ENCODE measurements at regions not wholly inside any gene's neighbourhood (a gene's known extent, or its start where the extent isn't known, plus 50 kb on each side); places are given as distances from the start of the nearest gene placed in this dataset.

GRCh38 chr2:66872081-66872985 lies 437.4 kb downstream of the MEIS1 start:
- Mint-ChIP-seq H3K36me3 (ENCODE audit: low read depth, unreplicated experiment) (no peaks in the 10 kb centered on the region), H3K4me3 (ENCODE audit: unreplicated experiment) (no peak overlapping the region), H3K9me3 (ENCODE audit: unreplicated experiment) (no peaks in the 10 kb centered on the region), H3K4me1 (ENCODE audit: unreplicated experiment) (no peaks in the 10 kb centered on the region), H3K27me3 (ENCODE audit: unreplicated experiment) (no peaks in the 10 kb centered on the region), H3K27ac (ENCODE audit: unreplicated experiment) (no peak overlapping the region)
- no peak for DNase-seq (ENCODE audit: low spot score)
- no peak for TF ChIP-seq CTCF (IDR thresholded peaks at IDR 0.05; ENCODE audit: unreplicated experiment)

DNA sequence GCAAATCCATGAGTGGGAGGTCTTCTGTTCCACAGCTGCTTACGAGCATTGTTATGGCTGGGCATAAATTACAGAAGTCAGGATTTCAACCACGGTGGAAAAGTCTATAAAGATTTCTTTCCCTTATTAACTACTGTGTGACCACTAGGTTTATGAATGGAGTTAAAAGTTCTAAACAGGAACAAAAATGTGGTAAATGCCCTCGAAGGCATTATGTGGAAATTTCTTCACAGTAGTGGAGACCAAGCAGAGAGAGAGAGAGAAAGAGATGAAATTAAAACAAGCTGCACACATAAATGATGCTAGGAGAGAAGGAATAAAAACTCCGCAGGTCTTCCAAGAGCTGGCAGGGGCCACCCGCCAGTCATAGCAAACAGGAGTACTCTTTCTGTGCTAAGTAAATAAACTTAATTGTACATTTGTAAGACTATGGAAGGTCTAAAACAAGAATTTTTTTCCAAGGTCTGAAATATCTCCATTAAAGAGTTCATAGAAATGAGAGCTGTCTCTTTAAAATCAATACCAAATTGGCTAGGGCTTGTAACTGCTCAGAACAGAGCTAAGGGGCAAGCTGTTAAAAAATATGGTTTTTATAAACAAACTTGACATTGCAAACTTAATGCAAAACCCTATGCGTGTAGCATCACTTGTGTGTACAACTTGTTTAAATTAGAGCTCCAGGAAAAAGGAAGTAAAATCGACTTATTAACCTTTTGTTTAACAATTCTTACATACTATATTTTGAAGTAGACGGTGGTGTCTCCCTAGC lies 438.2 kb downstream of the MEIS1 start:
- Mint-ChIP-seq H3K4me3 (ENCODE audit: unreplicated experiment) (no peak overlapping the region), H3K27ac (ENCODE audit: unreplicated experiment) (no peak overlapping the region), H3K27me3 (ENCODE audit: unreplicated experiment) (no peaks in the 10 kb centered on the region), H3K36me3 (ENCODE audit: low read depth, unreplicated experiment) (no peaks in the 10 kb centered on the region), H3K4me1 (ENCODE audit: unreplicated experiment) (no peaks in the 10 kb centered on the region), H3K9me3 (ENCODE audit: unreplicated experiment) (no peaks in the 10 kb centered on the region)
- DNase-seq (ENCODE audit: low spot score) = no peak
- TF ChIP-seq CTCF (IDR thresholded peaks at IDR 0.05; ENCODE audit: unreplicated experiment) = no peak

DNA sequence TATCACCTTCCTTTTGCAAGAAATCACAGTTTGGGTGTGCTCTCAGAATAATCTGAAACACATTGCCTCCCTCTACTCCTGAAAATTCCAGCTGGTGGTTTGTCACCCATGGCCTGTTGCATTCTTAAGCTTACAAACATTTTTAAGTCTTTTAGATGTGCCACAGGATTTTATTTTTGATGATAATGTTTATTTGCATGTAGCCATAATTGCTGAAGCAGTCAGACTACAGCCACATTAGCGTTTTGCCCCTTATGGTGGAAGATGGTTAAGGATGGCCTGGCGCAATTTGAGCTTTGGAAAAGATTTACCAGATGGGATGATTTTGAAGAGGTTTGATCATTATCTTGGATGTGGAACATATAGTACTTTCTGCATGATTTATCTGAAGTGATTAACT lies 439.5 kb downstream of the MEIS1 start:
- no peaks in the 10 kb centered on the region for H3K4me1 Mint-ChIP-seq (ENCODE audit: unreplicated experiment)
- no peaks in the 10 kb centered on the region for H3K36me3 Mint-ChIP-seq (ENCODE audit: low read depth, unreplicated experiment)
- no peaks in the 10 kb centered on the region for H3K9me3 Mint-ChIP-seq (ENCODE audit: unreplicated experiment)
- TF ChIP-seq CTCF (IDR thresholded peaks at IDR 0.05; ENCODE audit: unreplicated experiment) = no peak
- DNase-seq (ENCODE audit: low spot score) = no peak
- no peak overlapping the region for H3K4me3 Mint-ChIP-seq (ENCODE audit: unreplicated experiment)
- H3K27ac Mint-ChIP-seq (ENCODE audit: unreplicated experiment) = no peak overlapping the region
- no peaks in the 10 kb centered on the region for H3K27me3 Mint-ChIP-seq (ENCODE audit: unreplicated experiment)

DNA sequence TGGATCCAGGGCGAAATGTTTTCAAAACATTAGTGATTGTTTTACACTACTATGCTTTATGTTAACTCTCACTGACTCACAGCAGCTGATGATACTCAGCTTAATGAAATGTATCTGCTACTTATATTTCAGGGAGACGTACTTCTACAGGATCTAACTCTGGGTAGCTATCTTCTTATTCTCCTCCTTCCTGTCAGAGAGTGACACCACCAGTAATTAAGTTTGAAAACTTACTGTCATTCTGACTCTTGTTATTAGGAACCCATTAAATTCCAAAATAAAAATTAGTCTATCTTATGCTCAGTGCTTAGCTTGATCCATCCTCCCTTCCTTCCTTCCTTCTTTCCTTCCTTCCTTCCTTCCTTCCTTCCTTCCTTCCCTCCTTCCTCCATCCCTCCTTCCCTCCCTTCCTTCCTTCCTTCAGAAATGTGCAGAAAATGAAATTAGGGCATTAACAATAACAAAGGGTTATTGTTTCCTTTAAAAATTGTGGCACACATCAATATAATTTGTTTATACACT lies 441.1 kb downstream of the MEIS1 start:
- TF ChIP-seq CTCF (IDR thresholded peaks at IDR 0.05; ENCODE audit: unreplicated experiment) = no peak
- Mint-ChIP-seq H3K4me3 (ENCODE audit: unreplicated experiment) (no peak overlapping the region), H3K27me3 (ENCODE audit: unreplicated experiment) (no peaks in the 10 kb centered on the region), H3K4me1 (ENCODE audit: unreplicated experiment) (no peaks in the 10 kb centered on the region), H3K9me3 (ENCODE audit: unreplicated experiment) (no peaks in the 10 kb centered on the region), H3K27ac (ENCODE audit: unreplicated experiment) (no peak overlapping the region), H3K36me3 (ENCODE audit: low read depth, unreplicated experiment) (no peaks in the 10 kb centered on the region)
- no peak for DNase-seq (ENCODE audit: low spot score)

All from endothelial cell (in vitro differentiated cells).